ENCODE measurements at regions not wholly inside any gene's neighbourhood (a gene's known extent, or its start where the extent isn't known, plus 50 kb on each side); places are given as distances from the start of the nearest gene placed in this dataset.

DNA sequence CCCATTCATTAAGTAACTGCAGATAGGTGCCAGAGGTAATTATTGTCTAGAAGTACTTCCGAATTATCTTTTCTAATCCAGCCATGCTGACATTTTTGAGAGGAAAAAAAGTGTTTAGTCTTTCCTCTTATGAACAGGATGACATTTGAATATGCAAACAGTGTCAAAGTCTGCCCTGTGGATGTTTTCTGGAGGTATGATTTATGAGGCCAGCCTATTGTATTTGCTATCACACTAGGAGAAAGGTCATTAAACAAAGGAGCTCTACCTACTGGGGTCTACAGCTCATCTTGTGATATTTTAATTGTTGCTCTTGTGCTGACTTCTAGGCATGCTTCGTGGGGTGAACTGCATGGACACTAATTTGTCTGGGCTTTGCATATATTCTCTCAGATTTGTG lies 559.7 kb upstream of the CAMK1G start:
- no TSS peak for BruUV-seq (replicated peaks)
- intact Hi-C loops (cut with micrococcal nuclease; ENCODE audit: unreplicated experiment): no loop called here

DNA sequence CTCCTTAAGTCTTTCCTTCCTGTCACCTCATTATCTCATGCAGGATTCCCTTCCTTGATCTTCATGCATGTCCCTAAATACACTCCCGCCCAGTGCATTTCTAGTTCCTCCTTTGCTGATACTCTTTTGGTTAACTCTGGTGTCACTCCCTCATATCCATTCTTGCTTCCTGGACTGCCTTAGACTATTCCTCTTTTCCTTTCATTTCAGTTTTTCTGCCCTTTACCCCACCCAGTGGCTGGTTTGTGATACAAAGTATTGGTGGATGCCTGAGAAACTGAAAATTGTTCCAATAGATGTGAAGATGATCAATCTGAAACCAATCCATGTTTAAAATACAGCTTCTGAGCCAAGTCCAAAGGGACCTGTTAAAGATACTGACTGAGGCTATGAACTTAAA lies 553.8 kb upstream of the CAMK1G start:
- Histone ChIP-seq H3K9me2 (ENCODE audit: insufficient read depth) (no peaks in the 10 kb centered on the region), H2AFZ (no peak overlapping the region), H4K20me1 (ENCODE audit: insufficient read depth) (no peaks in the 10 kb centered on the region), H3K4me3 (no peak overlapping the region), H3K4me2 (no peak overlapping the region), H3K9me3 (ENCODE audit: insufficient read depth, low read depth) (no peaks in the 10 kb centered on the region), H3K79me2 (ENCODE audit: low read depth) (no peaks in the 10 kb centered on the region), H3K27ac (no peak overlapping the region), H3F3A (ENCODE audit: insufficient read depth, low read depth) (no peaks in the 10 kb centered on the region), H3K4me1 (replicated peaks; ENCODE audit: insufficient read depth) (no peaks in the 10 kb centered on the region), H3K27me3 (ENCODE audit: insufficient read depth, low read depth) (no peaks in the 10 kb centered on the region), H3K36me3 (ENCODE audit: low read depth) (no peaks in the 10 kb centered on the region)
- no peak for DNase-seq
- no peak for TF ChIP-seq EZH2 (IDR thresholded peaks at IDR 0.05; ENCODE audit: low read depth)
- TF ChIP-seq CTCF (conservative IDR thresholded peaks at IDR 0.05): no peak
- ChIA-PET POLR2A (ENCODE audit: unreplicated experiment) (no interaction called here), CTCF (no interaction called here)
- intact Hi-C loops (cut with micrococcal nuclease; ENCODE audit: unreplicated experiment): no loop called here
- BruUV-seq (replicated peaks): no TSS peak

More for the DNA sequence above, 559.7 kb upstream of the CAMK1G start:
- Histone ChIP-seq H3F3A (ENCODE audit: insufficient read depth, low read depth) (no peaks in the 10 kb centered on the region), H4K20me1 (ENCODE audit: insufficient read depth) (no peaks in the 10 kb centered on the region), H3K27ac (no peak overlapping the region), H3K4me2 (no peak overlapping the region), H2AFZ (no peak overlapping the region), H3K9me2 (ENCODE audit: insufficient read depth) (no peaks in the 10 kb centered on the region), H3K4me3 (no peak overlapping the region), H3K27me3 (ENCODE audit: insufficient read depth, low read depth) (no peaks in the 10 kb centered on the region), H3K36me3 (ENCODE audit: low read depth) (no peaks in the 10 kb centered on the region), H3K9me3 (ENCODE audit: insufficient read depth, low read depth) (no peaks in the 10 kb centered on the region), H3K4me1 (replicated peaks; ENCODE audit: insufficient read depth) (no peaks in the 10 kb centered on the region), H3K79me2 (ENCODE audit: low read depth) (no peaks in the 10 kb centered on the region)
- ChIA-PET POLR2A (ENCODE audit: unreplicated experiment) (no interaction called here), CTCF (no interaction called here)
- TF ChIP-seq CTCF (conservative IDR thresholded peaks at IDR 0.05): no peak
- TF ChIP-seq EZH2 (IDR thresholded peaks at IDR 0.05; ENCODE audit: low read depth): no peak
- no peak for DNase-seq

DNA sequence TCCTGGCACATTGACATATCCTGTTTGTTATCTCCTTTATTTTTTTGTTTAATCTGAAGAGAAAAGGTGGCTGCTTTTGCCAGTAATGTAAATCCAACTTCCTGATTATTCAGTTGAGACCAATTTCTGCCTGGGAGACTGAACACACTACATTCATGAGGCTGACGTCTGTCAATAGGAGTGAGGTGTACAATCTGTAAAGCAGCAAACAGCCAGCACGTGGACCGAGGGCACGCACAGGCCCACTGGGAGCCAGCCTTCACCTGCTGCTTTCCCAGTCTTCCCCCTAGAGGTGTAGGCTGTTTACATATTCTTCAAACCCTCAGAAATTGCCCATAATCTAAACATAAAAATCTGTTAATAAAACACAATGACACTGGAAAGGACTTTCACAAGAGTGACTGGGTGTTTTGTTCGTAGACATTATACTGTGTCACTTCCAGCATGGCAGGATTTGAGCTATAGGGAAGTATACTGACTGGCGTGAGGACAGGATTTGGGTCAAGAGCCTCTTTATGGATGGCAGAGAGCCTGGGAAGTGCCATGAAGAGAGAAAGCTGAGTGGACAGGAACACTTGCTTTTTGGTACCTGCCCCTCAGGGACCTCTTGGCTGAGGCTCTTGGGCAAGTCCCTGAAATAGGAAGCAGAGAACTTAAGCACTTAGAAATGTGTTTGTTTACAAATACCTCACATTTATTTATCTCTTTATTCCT lies 552.9 kb upstream of the CAMK1G start:
- no peak for DNase-seq
- H3K27ac ChIP-seq: no peak overlapping the region
- no peaks in the 10 kb centered on the region for H4K20me1 ChIP-seq (ENCODE audit: insufficient read depth)
- CTCF ChIA-PET: no interaction called here
- H3K4me1 ChIP-seq (replicated peaks; ENCODE audit: insufficient read depth): no peaks in the 10 kb centered on the region
- no peaks in the 10 kb centered on the region for H3K36me3 ChIP-seq (ENCODE audit: low read depth)
- no peak overlapping the region for H3K4me3 ChIP-seq
- intact Hi-C loops (cut with micrococcal nuclease; ENCODE audit: unreplicated experiment): no loop called here
- no peaks in the 10 kb centered on the region for H3K9me2 ChIP-seq (ENCODE audit: insufficient read depth)
- H3K27me3 ChIP-seq (ENCODE audit: insufficient read depth, low read depth): no peaks in the 10 kb centered on the region
- POLR2A ChIA-PET (ENCODE audit: unreplicated experiment): no interaction called here
- no peaks in the 10 kb centered on the region for H3K79me2 ChIP-seq (ENCODE audit: low read depth)
- no peaks in the 10 kb centered on the region for H3K9me3 ChIP-seq (ENCODE audit: insufficient read depth, low read depth)
- H2AFZ ChIP-seq: no peak overlapping the region
- TF ChIP-seq EZH2 (IDR thresholded peaks at IDR 0.05; ENCODE audit: low read depth) (no peak), CTCF (conservative IDR thresholded peaks at IDR 0.05) (no peak)
- BruUV-seq (replicated peaks): no TSS peak
- no peak overlapping the region for H3K4me2 ChIP-seq
- H3F3A ChIP-seq (ENCODE audit: insufficient read depth, low read depth): no peaks in the 10 kb centered on the region

Measured in PC-9 (cell line).